PFSK-1 (cell line): ENCODE measurements at regions not wholly inside any gene's neighbourhood (a gene's known extent, or its start where the extent isn't known, plus 50 kb on each side); places are given as distances from the start of the nearest gene placed in this dataset.

Experiments used
- POLR2AphosphoS5 ChIP-seq: IDR thresholded peaks from 2 replicates; pipeline ENCODE4 v1.6.1; 2012; ENCODE audit warnings: low read depth, mild to moderate bottlenecking, control low read depth, low read length, moderate library complexity
- SIN3A ChIP-seq: IDR thresholded peaks from 2 replicates; pipeline ENCODE4 v1.6.1; 2012; ENCODE audit warnings: mild to moderate bottlenecking, low read length, moderate library complexity, borderline replicate concordance; ENCODE audit not compliant: insufficient read depth
- TF ChIP-seq, protein P1 (sequence below), 2 experiments: IDR thresholded peaks; 2 replicates each; pipeline versions ENCODE4 v1.6.1 to v1.8.0; 2011 to 2012; ENCODE audit warnings: low read depth in 2 of 2, low read length in 2 of 2, control low read depth in 1 of 2, inconsistent platforms in 1 of 2, mild to moderate bottlenecking in 1 of 2, moderate library complexity in 1 of 2; ENCODE audit not compliant: insufficient read depth in 1 of 2

DNA sequence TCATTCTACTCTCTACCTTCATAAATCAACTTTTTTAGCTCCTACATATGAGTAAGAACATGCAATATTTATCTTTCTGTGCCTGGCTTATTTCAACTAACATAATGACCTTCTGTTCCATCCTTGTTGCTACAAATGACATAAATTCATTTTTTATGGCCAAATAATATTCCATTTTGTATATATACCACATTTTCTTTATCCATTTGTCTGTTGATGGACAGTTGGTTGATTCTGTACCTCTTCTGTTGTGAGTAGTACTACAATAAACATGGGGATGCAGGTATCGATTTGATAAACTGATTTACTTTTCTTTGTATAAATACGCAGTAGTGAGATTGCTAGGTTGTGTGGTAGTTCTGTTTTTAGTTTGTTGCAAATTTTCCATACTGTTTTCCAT lies 279.5 kb upstream of the NFIA start:
- TF ChIP-seq POLR2AphosphoS5 (no peak), SIN3A (no peak)
- TF ChIP-seq, protein P1, sequence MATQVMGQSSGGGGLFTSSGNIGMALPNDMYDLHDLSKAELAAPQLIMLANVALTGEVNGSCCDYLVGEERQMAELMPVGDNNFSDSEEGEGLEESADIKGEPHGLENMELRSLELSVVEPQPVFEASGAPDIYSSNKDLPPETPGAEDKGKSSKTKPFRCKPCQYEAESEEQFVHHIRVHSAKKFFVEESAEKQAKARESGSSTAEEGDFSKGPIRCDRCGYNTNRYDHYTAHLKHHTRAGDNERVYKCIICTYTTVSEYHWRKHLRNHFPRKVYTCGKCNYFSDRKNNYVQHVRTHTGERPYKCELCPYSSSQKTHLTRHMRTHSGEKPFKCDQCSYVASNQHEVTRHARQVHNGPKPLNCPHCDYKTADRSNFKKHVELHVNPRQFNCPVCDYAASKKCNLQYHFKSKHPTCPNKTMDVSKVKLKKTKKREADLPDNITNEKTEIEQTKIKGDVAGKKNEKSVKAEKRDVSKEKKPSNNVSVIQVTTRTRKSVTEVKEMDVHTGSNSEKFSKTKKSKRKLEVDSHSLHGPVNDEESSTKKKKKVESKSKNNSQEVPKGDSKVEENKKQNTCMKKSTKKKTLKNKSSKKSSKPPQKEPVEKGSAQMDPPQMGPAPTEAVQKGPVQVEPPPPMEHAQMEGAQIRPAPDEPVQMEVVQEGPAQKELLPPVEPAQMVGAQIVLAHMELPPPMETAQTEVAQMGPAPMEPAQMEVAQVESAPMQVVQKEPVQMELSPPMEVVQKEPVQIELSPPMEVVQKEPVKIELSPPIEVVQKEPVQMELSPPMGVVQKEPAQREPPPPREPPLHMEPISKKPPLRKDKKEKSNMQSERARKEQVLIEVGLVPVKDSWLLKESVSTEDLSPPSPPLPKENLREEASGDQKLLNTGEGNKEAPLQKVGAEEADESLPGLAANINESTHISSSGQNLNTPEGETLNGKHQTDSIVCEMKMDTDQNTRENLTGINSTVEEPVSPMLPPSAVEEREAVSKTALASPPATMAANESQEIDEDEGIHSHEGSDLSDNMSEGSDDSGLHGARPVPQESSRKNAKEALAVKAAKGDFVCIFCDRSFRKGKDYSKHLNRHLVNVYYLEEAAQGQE (IDR thresholded peaks at IDR 0.05; ENCODE audit: insufficient read depth in 1 of 2, low read depth in 2 of 2, low read length in 2 of 2) = no peak
